H54 (cell line): ENCODE measurements at regions not wholly inside any gene's neighbourhood (a gene's known extent, or its start where the extent isn't known, plus 50 kb on each side); places are given as distances from the start of the nearest gene placed in this dataset.

ENCODE experiments used
- DNase-seq: peaks from one replicate; pipeline ENCODE4 v3.0.0; 2011; ENCODE audit warnings: low spot score, mixed read lengths; ENCODE audit not compliant: insufficient read length
- FAIRE-seq: peaks from 3 replicates; lab custom pipeline; 2011; peaks lifted over from hg19 to GRCh38; lab: Jason Lieb, UNC
- POLR2A ChIP-seq: IDR thresholded peaks from 2 replicates; pipeline ENCODE4 v1.6.1; 2011; ENCODE audit warnings: low read depth, mild to moderate bottlenecking, low read length

DNA sequence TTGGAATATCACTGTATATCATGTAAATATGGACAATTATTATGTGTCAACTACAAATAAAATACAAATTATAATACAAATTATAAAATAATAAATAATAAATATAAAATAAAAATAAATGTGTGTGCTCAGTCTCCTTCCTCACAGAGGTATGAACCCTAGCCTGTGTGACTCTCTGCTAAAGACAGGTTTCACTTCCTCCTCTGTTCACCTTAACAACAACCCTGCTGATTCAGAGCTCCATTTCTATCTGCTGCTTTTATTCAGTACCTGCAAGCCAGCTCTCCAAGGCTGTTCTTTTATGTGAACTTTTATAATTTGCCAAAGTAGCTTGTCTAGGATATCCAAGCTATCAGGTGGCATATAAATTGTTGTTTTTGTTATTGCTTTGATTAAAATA lies 610.7 kb upstream of the GRM7 start:
- TF ChIP-seq POLR2A, result no peak
- FAIRE-seq (no peak), DNase-seq (no peak)

- DNase-seq, result no peak
- FAIRE-seq, result no peak
- no peak for TF ChIP-seq POLR2A
These were observed 609.1 kb upstream of the GRM7 start for GRCh38 chr3:6251612-6252400.

DNA sequence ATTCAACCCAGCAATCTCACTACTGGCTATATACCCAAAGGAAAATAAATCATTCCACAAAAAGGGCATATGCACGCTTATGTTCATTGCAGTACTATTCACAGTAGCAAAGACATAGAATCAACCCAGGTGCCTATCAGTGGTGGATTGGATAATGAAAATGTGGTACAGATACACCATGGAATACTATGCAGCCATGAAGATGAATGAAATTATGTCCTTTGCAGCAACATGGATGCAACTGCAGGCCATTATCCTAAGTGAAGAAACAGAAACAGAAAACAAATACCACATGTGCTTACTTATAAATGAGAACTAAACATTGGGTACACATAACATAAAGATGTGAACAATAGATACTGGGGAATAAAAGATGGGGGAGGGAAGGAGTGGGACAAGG lies 606.4 kb upstream of the GRM7 start:
- no peak for TF ChIP-seq POLR2A
- DNase-seq (no peak), FAIRE-seq (no peak)

GRCh38 chr3:6255229-6255628 lies 605.7 kb upstream of the GRM7 start:
- no peak for TF ChIP-seq POLR2A
- FAIRE-seq (no peak), DNase-seq (no peak)

DNA sequence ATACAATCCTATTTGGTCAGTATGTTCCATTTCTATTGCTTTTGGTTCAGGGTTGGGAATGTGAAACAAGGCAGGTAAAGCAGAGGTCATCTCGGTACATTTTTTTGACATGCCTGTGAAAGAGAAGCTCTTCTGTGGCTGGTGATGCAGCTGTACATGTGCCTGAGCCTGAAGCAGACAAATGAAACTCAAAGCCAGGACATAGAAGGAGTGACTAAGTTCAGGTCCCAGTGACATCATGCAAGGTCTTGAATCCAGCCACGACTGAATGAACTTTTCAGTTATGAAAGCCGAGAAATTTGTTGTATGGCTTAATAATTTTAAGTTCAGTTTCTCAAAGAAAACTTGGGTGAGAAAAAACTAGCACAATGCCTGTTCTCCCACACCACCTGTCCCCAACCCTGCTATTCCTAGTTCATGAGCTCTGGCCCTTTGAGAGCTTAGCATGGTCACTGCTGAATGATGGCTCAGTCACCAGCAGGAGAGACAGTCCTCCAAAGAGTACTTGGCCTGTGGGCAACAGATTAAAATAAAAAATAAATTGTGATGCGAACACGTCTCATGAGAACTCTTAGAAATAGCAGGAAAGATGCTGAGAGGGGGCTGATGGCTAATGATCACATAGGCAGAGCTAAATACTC lies 600.2 kb upstream of the GRM7 start:
- DNase-seq, result no peak
- no peak for TF ChIP-seq POLR2A
- no peak for FAIRE-seq

DNA sequence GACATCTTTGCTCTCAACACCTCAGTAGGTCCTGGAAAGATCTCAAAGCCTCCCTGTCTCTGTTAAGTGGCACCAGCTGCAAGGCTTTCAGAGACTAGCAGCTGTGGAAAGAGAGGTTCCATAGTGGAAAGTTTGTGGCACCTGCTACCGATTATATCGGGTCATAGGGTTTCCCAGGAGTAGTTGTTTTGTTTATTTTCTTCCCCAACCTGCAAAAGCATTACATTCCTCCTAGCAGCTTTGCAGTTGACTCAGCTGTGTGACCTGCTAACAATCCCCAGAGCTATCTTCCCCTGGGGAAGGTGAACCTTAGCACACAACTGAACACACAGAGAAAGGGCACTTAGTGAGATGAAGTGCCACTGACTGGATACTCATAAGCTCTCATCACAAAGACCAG lies 598.9 kb upstream of the GRM7 start:
- DNase-seq (no peak), FAIRE-seq (no peak)
- no peak for TF ChIP-seq POLR2A

DNA sequence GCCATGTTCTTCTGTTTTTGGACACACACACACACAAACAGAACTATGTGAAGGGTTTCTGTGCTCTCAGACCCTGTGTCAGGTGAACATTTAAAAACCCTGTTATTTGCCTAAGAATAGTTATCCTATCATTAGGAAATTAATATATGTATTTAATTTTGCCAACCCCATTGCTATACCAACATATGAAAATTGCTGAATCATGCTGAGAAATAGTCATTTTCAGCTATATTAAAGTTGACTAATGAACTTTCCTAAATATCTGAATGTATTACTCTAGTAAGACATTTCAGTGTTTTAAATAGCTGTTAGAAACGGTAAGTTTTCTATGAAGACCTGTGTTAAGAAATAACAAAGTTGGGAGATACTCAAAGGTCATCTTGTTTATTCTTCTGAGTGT lies 596.9 kb upstream of the GRM7 start:
- FAIRE-seq (no peak), DNase-seq (no peak)
- no peak for TF ChIP-seq POLR2A

- FAIRE-seq, result no peak
- no peak for TF ChIP-seq POLR2A
- DNase-seq, result no peak
These were observed 596.0 kb upstream of the GRM7 start for GRCh38 chr3:6264906-6265305.

GRCh38 chr3:6266135-6266534 lies 594.8 kb upstream of the GRM7 start:
- no peak for DNase-seq
- TF ChIP-seq POLR2A, result no peak

DNA sequence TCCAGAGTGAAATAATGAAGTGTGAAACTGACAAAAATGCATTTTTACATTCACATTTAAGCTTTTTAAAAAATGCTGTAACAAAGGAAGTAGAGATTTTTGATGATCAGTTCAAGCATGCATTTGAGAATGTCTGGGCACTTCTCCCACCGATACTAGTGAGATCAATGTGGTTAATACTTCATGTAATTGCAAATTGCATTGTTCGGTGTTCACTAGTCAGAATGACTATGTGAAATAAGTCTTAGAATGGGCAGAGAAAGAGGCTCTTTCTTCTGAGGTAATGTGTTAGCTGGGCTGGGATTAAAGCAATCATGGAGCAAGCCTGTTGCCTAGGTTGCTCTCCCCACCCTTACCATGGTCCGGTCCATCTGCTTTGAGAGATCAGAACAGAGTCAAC lies 587.0 kb upstream of the GRM7 start:
- FAIRE-seq, result no peak
- no peak for TF ChIP-seq POLR2A

More at GRCh38 chr3:6266135-6266534, 594.8 kb upstream of the GRM7 start:
- no peak for FAIRE-seq

DNA sequence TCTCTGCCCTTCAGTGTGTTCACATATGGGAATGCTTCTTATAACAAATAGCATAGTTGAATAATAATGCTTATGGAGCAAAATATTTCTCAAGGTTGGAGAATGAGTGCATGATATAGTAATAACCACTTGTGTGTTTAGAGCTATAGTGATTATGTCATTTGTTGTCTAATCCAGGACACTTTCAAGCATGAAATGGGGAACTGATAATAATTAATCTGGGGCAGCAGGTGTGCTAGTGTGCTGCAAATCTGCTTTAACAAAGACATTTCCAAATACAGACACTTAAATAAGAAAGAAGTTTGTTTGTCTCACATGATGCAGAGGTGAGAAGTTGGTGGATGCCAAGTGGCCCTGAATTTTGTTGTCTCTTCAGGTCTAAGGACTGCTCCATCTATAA lies 579.3 kb upstream of the GRM7 start:
- no peak for TF ChIP-seq POLR2A
- DNase-seq (no peak), FAIRE-seq (no peak)

More for the DNA sequence above, 587.0 kb upstream of the GRM7 start:
- no peak for DNase-seq

DNA sequence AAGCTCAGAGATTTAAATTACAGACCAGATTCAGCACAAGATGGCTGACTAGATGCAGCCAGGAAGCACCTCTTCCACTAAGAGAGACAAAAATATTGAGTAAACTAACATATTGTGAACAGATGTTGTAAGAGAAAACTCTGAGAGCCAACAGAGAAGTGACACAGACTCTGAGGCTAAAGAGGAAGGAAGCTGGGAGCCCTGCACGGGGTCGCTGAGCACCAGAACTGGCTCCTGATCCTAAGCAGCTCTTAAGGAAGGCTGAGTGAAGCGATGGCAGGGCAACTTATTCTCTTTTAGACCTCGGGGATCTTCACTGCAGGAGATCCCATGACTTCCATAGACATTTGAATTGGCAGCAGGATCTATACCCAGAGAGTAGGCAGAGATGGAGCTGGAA lies 578.0 kb upstream of the GRM7 start:
- no peak for FAIRE-seq
- no peak for DNase-seq
- no peak for TF ChIP-seq POLR2A

GRCh38 chr3:6287088-6287875 lies 573.6 kb upstream of the GRM7 start:
- TF ChIP-seq POLR2A, result no peak
- DNase-seq (no peak), FAIRE-seq (no peak)

DNA sequence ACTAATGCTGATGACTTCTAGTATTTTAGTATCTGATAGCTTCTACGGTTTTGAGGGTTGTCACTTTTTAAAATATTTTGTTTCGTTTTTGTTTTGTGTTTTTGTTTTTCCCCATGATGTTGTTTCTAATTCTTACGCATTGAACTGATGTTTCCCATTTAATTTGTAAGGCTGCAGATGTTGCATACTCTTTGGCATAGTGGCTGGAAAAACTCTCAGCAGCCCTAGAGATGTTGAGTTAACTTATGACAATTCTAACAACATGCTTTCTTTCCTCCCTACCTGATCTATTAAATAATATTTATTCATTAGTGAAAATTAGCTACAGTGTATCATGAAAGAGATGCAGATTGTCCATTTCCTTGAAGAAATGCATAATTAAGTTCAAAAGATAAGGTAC lies 559.3 kb upstream of the GRM7 start:
- no peak for TF ChIP-seq POLR2A
- DNase-seq, result no peak
- FAIRE-seq, result no peak
